ENCODE measurements at regions not wholly inside any gene's neighbourhood (a gene's known extent, or its start where the extent isn't known, plus 50 kb on each side); places are given as distances from the start of the nearest gene placed in this dataset.

DNA sequence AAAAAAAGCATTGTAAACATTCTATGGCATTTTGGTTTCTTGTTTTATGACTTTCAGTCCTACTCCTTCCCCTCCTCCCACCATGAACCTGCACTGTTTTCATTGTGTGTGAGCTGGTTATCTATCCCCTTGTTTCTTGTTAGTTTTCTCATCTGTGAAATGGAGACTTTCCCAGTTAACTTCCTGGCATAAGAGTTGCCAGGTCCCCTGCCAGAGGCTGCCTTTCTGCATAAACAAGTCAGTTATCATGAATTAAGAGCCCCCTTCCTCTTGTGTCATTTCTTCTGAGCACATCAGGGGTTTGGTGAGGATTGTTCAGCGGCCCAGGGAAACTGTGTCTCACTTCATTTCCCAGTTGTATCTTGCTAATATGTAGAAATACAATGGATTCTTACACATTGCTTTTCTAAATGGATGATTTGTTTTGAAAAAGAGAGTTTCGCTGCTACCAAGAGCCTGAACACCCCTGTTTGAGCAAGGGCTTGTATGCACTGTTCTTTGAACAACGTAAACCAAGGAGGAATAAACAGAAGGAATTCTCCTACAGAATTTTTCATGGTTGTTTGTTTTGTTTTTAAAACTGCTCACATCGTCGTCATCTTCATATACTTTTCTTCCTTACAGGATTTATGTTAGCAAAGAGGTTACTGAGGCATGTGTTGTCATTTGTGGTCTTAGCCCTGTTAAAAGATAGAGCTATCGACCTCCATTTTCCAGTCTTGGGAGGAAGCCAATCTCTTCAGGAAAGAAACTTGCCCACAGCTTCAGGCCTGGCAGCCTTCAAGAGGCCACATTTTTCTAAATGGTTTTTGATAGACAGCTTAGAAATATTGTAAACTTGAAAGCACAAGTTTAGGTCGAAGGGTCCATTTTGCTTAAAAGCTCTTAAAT is 144.6 kb upstream of the IL12A start:
- TF ChIP-seq, protein P1, sequence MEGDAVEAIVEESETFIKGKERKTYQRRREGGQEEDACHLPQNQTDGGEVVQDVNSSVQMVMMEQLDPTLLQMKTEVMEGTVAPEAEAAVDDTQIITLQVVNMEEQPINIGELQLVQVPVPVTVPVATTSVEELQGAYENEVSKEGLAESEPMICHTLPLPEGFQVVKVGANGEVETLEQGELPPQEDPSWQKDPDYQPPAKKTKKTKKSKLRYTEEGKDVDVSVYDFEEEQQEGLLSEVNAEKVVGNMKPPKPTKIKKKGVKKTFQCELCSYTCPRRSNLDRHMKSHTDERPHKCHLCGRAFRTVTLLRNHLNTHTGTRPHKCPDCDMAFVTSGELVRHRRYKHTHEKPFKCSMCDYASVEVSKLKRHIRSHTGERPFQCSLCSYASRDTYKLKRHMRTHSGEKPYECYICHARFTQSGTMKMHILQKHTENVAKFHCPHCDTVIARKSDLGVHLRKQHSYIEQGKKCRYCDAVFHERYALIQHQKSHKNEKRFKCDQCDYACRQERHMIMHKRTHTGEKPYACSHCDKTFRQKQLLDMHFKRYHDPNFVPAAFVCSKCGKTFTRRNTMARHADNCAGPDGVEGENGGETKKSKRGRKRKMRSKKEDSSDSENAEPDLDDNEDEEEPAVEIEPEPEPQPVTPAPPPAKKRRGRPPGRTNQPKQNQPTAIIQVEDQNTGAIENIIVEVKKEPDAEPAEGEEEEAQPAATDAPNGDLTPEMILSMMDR (IDR thresholded peaks at IDR 0.05; ENCODE audit: poor library complexity) = no peak
- no peak for TF ChIP-seq EZH2 (IDR thresholded peaks at IDR 0.05; ENCODE audit: borderline replicate concordance)

Measured in hepatocyte (in vitro differentiated cells).